RWPE2 (cell line): ENCODE measurements at regions not wholly inside any gene's neighbourhood (a gene's known extent, or its start where the extent isn't known, plus 50 kb on each side); places are given as distances from the start of the nearest gene placed in this dataset.
A peak's percentile ranks its signal among the peaks of the same experiment; 100 is the strongest.

Source experiments
- ATAC-seq: fragments of 200-7000 bp; cut with Tn5 transposase; 3 replicates; pipeline ENCODE4 v1.9.1; 2021; ENCODE audit warnings: low read depth
- DNase-seq: peaks from one replicate; pipeline ENCODE4 v3.0.0-alpha.2; 2020; ENCODE audit warnings: low spot score
- H3K27ac ChIP-seq: fragments of 450-650 bp; 2 replicates; pipeline ENCODE4 v1.5.1; 2017; ENCODE audit warnings: mild to moderate bottlenecking; ENCODE audit not compliant: poor library complexity, severe bottlenecking
- H3K27me3 ChIP-seq: fragments of 250-450 bp; sonication (Bioruptor Pico); 2 replicates; pipeline ENCODE4 v1.5.1; 2021; ENCODE audit warnings: mild to moderate bottlenecking, moderate library complexity; ENCODE audit not compliant: insufficient read depth, poor library complexity, severe bottlenecking
- H3K36me3 ChIP-seq: fragments of 250-450 bp; sonication (Bioruptor Pico); 2 replicates; pipeline ENCODE4 v1.5.1; 2020; ENCODE audit warnings: low read depth, mild to moderate bottlenecking, moderate library complexity
- H3K4me1 ChIP-seq: fragments of 250-450 bp; sonication (Bioruptor Pico); 2 replicates; pipeline ENCODE4 v1.5.1; 2021; ENCODE audit warnings: mild to moderate bottlenecking, moderate library complexity; ENCODE audit not compliant: insufficient read depth, poor library complexity, severe bottlenecking
- H3K4me3 ChIP-seq: fragments of 250-450 bp; sonication (Bioruptor Pico); 2 replicates; pipeline ENCODE4 v1.5.1; 2021; ENCODE audit warnings: mild to moderate bottlenecking, moderate library complexity; ENCODE audit not compliant: severe bottlenecking
- H3K9me3 ChIP-seq: fragments of 250-450 bp; sonication (Bioruptor Pico); 2 replicates; pipeline ENCODE4 v1.5.1; 2021; ENCODE audit warnings: mild to moderate bottlenecking, moderate library complexity; ENCODE audit not compliant: severe bottlenecking
- CTCF ChIP-seq: fragments of 450-650 bp; IDR thresholded peaks from one replicate; pipeline ENCODE4 v1.5.1; 2017; ENCODE audit warnings: mild to moderate bottlenecking, moderate library complexity; ENCODE audit not compliant: poor library complexity, severe bottlenecking

GRCh38 chr2:35784777-35785176, 570.8 kb upstream of the CRIM1 start:
- no peak overlapping the region for H3K4me3 ChIP-seq

GRCh38 chr2:35783723-35784122, 571.9 kb upstream of the CRIM1 start:
- no peaks in the 10 kb centered on the region for H3K36me3 ChIP-seq
- no peak for DNase-seq
- H3K27ac ChIP-seq = no peak overlapping the region
- no peaks in the 10 kb centered on the region for H3K27me3 ChIP-seq
- peak; percentile 27; the same call in 1 of the 3 replicates for ATAC-seq
- H3K4me3 ChIP-seq = no peak overlapping the region
- no peaks in the 10 kb centered on the region for H3K9me3 ChIP-seq
- TF ChIP-seq CTCF = no peak
- no peaks in the 10 kb centered on the region for H3K4me1 ChIP-seq

More at GRCh38 chr2:35784777-35785176, 570.8 kb upstream of the CRIM1 start:
- Histone ChIP-seq H3K9me3 (no peaks in the 10 kb centered on the region), H3K27me3 (no peaks in the 10 kb centered on the region), H3K27ac (no peak overlapping the region), H3K4me1 (no peaks in the 10 kb centered on the region), H3K36me3 (no peaks in the 10 kb centered on the region)
- ATAC-seq (no peak), DNase-seq (no peak)
- no peak for TF ChIP-seq CTCF

- Histone ChIP-seq H3K9me3 (no peaks in the 10 kb centered on the region), H3K4me3 (no peak overlapping the region), H3K4me1 (no peaks in the 10 kb centered on the region), H3K36me3 (no peaks in the 10 kb centered on the region), H3K27ac (no peak overlapping the region), H3K27me3 (peaks cover 3% of the 10 kb centered on the region)
- DNase-seq (no peak), ATAC-seq (no peak)
- no peak for TF ChIP-seq CTCF
These were observed 614.0 kb upstream of the CRIM1 start for GRCh38 chr2:35741556-35741955.

GRCh38 chr2:35731674-35732073, 623.9 kb upstream of the CRIM1 start:
- Histone ChIP-seq H3K9me3 (no peaks in the 10 kb centered on the region), H3K36me3 (no peaks in the 10 kb centered on the region), H3K27me3 (peaks cover 2% of the 10 kb centered on the region), H3K27ac (no peak overlapping the region), H3K4me1 (no peaks in the 10 kb centered on the region), H3K4me3 (no peak overlapping the region)
- DNase-seq (no peak), ATAC-seq (no peak)
- no peak for TF ChIP-seq CTCF

GRCh38 chr2:35714883-35715282, 640.7 kb upstream of the CRIM1 start:
- Histone ChIP-seq H3K4me1 (no peaks in the 10 kb centered on the region), H3K4me3 (no peak overlapping the region), H3K36me3 (no peaks in the 10 kb centered on the region), H3K9me3 (no peaks in the 10 kb centered on the region), H3K27me3 (no peaks in the 10 kb centered on the region), H3K27ac (no peak overlapping the region)
- ATAC-seq = no peak
- no peak for DNase-seq
- no peak for TF ChIP-seq CTCF
